ENCODE measurements at regions not wholly inside any gene's neighbourhood (a gene's known extent, or its start where the extent isn't known, plus 50 kb on each side); places are given as distances from the start of the nearest gene placed in this dataset.

GRCh38 chr15:60072826-60073465 is 68.8 kb downstream of the FOXB1 start (continued):
- TF ChIP-seq CREB3L1 (IDR thresholded peaks at IDR 0.05; ENCODE audit: borderline replicate concordance, low read depth) = no peak
- no peak for TF ChIP-seq ZNF75A (CRISPR knock-in tag; IDR thresholded peaks at IDR 0.05)
- TF ChIP-seq ZNF586 (CRISPR knock-in tag; conservative IDR thresholded peaks at IDR 0.05) = no peak
- TF ChIP-seq ZNF146 (CRISPR knock-in tag; IDR thresholded peaks at IDR 0.05; ENCODE audit: unreplicated experiment) = no peak
- no peak for TF ChIP-seq PHF20 (IDR thresholded peaks at IDR 0.05; ENCODE audit: partially characterized antibody)
- TF ChIP-seq SP1 (CRISPR knock-in tag; IDR thresholded peaks at IDR 0.05) = no peak
- TF ChIP-seq RBM14 (IDR thresholded peaks at IDR 0.05; ENCODE audit: borderline replicate concordance, insufficient read depth, low read depth, low read length) = no peak
- TF ChIP-seq CTCFL (IDR thresholded peaks at IDR 0.05; ENCODE audit: borderline replicate concordance, insufficient read depth, low read depth, low read length, poor library complexity, severe bottlenecking) = no peak
- TF ChIP-seq ARID4B (CRISPR knock-in tag; IDR thresholded peaks at IDR 0.05) = no peak
- TF ChIP-seq TRIM24 (IDR thresholded peaks at IDR 0.05) = no peak
- no peak for TF ChIP-seq GTF2E2 (tag; IDR thresholded peaks at IDR 0.05)
- no peak for TF ChIP-seq GATA2 (CRISPR knock-in tag; IDR thresholded peaks at IDR 0.05)
- no peak for TF ChIP-seq MIER1 (IDR thresholded peaks at IDR 0.05; ENCODE audit: low read depth)

Measured in K562 (cell line).